ENCODE measurements at regions not wholly inside any gene's neighbourhood (a gene's known extent, or its start where the extent isn't known, plus 50 kb on each side); places are given as distances from the start of the nearest gene placed in this dataset.

- no peak for DNase-seq
Measured at GRCh38 chr3:66592927-66593625, 92.3 kb upstream of the LRIG1 start.

DNA sequence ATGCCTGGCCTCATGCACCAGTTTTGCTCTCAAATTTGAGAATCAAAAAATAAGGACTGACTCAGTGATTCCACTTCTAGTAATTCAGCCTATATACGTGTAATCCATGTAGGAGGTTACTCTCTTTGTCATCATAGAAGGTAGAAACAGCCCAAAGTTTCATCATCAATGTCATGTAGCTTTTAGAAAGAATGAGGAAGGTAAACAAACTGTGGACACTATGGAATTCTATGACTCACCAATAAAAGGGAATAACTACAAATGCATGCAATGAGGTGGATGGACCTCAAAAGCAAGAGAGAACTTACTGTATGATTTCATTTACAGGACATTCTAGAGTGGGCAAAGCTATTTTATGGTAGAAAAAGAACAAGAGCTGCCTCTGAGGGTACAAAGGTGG lies 93.2 kb upstream of the LRIG1 start:
- no peak for DNase-seq

DNA sequence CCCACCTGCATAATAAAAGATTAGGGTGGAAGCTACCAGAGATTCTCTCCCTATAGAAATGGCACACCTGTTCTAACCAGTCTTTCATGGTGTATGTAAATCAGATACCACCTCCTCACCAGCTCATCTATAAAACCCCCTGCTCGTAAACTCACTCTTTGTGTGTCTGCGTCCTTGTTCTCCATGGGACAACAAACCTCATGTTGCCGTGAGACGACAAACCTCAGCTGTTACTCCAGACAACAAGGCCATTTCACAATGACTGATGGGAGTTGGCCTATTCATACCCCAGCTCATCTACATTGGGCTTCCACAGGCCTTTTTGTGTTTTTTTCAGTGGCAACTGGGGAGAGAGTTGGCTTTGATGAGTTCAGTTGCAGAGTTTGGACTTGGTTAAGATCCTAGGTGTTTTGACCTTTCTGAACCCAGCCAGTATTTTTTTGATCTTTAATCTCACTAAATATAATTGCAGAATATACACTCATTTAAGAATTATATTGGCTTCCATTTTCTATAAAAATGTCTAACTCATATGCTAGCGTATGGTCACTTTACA lies 96.6 kb upstream of the LRIG1 start:
- DNase-seq, result no peak

GRCh38 chr3:66598168-66598567 lies 97.3 kb upstream of the LRIG1 start:
- no peak for DNase-seq

DNA sequence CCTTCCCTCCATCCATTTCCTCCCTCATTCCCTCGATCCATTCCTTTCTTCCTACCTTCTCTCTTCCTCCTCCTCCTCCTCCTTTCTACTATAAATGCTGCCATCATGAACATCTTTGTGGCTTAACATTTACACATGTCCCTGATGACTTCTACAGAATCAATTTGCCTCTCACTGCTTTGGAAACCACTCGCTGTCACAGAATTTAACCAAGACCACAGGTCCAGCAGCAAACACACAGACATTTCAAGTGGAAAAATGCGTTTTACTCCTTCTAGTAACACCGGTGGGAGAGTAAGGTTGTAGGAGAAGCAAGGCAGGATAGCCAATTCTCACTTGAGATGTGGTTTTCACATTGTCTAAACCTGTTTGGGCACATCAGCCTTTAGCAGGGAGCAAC lies 101.4 kb upstream of the LRIG1 start:
- no peak for DNase-seq

GRCh38 chr3:66602691-66603090 lies 101.9 kb upstream of the LRIG1 start:
- no peak for DNase-seq

- DNase-seq, result no peak
Measured at GRCh38 chr3:66603151-66603611, 102.4 kb upstream of the LRIG1 start.

DNA sequence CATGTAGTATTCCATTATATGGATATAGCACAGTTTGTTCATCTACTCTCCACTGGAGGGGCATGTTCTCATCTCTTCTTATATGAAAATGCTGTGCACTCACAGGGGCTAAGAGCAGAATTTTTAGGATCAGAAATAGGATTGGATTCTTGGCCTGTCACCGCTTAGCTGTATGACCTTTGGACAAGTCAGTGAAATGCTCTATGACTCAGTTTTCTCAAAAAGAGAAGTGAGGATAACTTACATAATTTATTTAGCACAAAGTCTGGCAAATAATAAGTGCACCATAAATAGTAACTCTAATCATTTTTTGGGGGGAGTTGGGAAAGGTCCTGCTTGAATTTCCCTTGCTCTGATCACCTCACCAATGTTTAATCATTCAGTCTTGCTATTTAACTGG lies 103.7 kb upstream of the LRIG1 start:
- DNase-seq, result no peak

- no peak for DNase-seq
Measured at GRCh38 chr3:66606126-66606525, 105.3 kb upstream of the LRIG1 start.

DNA sequence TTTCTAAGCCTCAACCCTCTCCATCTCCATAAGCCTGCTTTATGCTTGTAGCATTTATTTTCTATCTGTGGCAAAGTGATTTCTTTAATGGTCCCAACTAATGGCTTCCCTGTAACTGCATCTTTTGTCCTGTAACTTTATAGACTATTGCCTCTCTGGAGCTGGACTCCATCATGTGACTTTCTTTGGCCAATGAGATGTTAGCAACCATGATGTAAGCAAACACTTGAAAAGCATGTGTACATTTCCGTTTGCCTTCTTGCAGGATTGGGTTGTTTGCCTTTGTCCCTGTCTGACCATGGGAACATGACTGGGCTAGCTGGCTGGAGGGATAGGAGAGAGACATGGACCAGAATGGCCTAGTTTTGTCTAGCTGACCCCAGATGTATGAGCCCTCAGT lies 106.0 kb upstream of the LRIG1 start:
- no peak for DNase-seq

- DNase-seq, result no peak
Measured at GRCh38 chr3:66609660-66610561, 109.1 kb upstream of the LRIG1 start.

DNA sequence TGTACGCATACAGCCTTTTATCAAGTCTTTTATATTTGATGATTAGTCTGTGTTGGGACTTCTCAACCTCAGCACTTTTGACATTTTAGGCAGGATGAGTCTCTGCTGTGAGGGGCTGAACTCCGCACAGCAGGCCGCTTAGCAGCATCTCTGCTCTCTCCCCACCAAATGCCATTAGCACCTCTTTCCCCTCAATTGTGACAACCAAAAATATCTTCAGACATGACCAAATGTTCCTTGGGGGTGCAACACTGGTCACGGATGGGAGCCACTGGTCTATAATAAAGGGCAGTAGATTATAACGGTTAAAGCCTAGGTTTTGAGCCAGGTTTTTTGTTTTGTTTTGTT lies 109.7 kb upstream of the LRIG1 start:
- DNase-seq, result no peak

DNA sequence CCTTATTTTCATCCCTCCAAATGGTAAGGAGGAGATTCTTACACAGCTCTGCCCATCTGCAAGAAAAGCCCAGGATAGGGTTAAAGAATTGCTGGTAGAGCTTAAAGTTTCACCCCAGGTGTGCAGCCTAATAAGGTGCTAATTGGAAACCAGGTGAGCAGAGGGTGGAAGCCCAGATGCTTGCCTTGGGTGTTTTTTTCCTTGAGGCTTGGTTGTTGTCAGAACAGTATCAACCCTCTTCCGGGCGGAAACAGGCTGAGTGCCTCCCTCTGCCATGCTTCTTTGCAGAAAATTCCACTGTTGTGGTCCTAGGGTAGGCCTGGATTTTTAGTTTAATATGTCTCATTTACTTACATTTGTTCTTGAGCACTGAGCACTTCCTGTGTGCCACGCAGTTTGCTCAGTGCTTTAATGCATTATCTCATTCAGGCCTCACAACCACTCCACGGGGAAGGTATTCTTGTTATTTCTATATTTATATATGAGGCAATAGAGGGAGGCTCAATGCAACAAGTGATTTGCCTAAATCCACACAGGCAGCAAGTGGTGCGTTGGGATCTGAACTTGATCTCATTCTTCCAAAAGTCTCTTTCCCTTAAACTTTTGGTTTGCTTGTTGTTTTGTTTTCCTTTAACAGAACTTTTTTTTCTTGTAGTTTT lies 115.0 kb upstream of the LRIG1 start:
- DNase-seq, result no peak

DNA sequence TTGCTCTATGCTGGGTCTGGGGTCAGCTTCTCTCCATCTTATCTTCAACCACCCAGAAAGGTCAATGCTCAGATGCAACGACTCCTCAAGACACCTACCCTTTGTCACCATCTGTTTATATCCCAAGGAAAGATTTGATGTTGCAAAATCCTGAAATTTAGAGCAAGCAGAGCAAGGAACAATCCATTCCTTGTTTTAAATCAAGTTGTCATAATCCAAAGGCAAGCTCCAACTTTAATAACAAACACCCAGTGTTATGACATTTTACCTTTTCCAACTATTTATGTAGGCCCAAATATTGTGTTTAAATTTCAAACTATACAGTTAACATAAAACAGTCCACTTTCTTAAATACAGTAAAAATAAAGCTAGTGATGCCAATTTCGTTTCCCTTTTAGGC lies 116.5 kb upstream of the LRIG1 start:
- DNase-seq, result no peak

GRCh38 chr3:66618066-66618465 lies 117.2 kb upstream of the LRIG1 start:
- DNase-seq, result no peak

GRCh38 chr3:66620296-66620695 lies 119.5 kb upstream of the LRIG1 start:
- no peak for DNase-seq

DNA sequence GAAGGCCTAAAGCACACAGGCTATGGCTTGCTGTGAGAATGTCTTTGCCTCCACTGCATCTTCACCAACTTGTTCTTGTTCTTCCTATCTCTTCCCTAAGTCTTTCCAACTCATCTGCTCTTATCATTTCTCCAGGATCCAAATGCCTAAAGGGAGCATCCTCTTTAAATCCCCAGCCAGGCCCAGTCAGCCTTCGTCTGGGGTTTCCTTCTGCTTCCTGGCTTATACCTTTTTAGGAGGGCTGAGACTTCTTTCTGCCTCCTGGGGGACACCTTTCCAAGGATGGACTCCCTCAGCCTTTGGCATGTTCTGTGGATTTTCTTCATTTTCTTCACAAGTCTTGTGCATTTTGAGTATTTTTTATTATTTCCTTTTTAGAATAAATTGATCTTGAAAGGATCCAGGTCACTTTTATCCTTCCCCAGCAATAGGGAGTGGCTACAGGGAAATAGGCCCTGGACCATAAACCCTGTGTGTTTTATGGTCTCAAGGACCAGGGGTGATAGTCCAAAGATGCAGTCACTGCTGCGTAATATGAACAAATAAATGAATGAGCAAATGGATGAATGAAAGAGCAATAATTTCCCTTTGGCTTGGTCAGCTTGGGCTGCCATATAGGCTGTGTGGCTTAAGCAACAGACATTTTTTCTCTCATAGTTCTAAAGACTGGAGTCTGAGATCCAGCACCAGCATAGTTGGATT lies 122.1 kb upstream of the LRIG1 start:
- no peak for DNase-seq

DNA sequence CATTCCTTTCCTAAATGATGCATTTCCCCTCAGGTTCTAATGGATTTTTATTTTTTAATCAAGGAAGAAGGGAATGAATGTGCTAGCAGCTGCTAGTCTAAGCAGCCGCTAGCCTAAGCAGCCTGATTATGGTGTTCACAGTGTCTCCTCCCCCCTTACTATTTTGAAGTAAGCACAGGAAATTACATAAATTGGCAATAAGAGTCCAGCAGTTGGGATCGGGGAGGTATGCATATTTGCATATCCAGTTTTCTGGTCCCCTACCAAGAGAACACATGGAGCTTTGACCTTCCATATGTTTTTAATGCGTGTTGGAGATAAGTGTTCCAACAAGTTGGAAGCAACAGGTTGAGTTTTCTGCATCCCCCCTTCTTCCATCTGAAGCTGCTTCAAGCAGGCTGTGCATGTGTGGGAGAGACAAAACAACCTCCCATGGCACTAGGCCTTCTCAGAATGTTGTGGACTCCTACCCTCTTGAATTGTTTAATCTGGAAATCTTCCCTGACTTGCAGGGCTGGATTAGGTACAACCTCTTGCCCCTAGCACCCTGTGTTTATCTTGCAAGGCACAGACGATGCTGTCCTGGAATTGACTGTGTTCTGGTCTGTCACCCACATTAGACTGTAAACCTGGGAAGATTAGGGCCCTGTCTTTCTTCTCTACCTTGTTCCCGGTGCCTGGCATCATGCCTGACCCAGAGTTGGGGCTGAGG lies 124.8 kb upstream of the LRIG1 start:
- DNase-seq, result no peak

- DNase-seq, result no peak
Measured at GRCh38 chr3:66629150-66629981, 128.5 kb upstream of the LRIG1 start.

DNA sequence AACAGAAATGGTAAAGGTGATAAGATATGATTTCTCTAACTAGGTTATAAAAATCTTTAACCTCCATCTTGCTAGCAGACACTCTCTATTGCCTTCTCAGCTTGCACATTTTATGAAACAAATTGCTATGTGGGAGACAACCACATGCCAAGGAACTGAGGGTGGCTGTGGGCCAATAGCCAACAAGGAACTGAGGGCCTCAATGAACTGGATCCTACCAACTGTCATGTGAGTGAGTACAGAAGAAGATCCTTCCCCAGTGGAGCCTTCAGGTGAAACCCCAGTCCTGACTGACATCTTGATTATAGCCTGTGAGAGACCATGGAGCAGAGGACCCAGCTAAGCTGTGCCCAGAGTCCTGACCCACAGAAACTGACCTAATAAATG lies 129.2 kb upstream of the LRIG1 start:
- no peak for DNase-seq
